Cortex of kidney (tissue), 1 donor: ENCODE measurements at regions not wholly inside any gene's neighbourhood (a gene's known extent, or its start where the extent isn't known, plus 50 kb on each side); places are given as distances from the start of the nearest gene placed in this dataset.

Experiments
- DNase-seq: peaks from one replicate; lab custom pipeline; 2025; lab: John Stamatoyannopoulos, UW

GRCh38 chr12:30874455-30875321 is 51.9 kb upstream of the TSPAN11 start:
- no peak for DNase-seq

GRCh38 chr12:30870491-30871265 is 55.9 kb upstream of the TSPAN11 start:
- no peak for DNase-seq

DNA sequence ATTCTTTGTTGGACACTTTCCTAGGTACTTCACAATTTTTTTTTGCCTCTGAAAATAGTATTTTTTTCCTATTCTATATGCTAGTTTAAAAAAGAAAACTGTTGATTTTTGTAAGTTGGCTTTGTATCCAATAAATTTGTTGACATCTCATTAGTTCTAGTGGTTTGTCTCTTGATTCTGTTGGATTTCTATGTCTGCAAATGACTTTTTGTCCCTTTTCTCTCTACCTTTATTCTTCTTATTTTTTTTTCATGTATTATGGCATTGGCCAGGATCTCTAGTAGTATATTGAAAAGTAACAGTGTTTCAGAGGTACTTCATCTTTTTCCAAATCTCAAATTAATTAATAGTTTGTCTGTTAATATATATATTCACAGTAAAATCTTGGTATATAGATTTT is 59.1 kb upstream of the TSPAN11 start:
- DNase-seq: no peak

DNA sequence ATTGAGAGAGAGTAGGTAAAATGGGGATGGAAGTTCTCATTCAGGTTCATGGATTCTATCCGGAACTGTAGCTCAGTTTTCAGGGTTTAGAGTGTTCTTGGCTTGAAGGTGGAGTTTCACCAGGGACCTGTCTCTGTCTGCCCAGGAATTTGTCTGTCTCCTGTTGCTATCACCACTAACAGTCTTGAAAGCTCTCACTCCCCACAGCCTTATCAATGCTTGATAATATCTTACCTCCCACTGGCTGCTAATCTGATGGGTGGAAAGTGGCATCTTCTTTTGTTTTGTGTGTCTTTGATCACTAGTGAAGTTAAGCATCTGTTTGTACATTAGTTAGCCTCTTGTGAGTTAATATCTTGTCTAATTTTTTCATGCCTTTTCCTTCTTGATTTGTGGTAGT is 60.3 kb upstream of the TSPAN11 start:
- DNase-seq: no peak

- DNase-seq: no peak
Observed at GRCh38 chr12:30863839-30864238, 62.7 kb upstream of the TSPAN11 start.

DNA sequence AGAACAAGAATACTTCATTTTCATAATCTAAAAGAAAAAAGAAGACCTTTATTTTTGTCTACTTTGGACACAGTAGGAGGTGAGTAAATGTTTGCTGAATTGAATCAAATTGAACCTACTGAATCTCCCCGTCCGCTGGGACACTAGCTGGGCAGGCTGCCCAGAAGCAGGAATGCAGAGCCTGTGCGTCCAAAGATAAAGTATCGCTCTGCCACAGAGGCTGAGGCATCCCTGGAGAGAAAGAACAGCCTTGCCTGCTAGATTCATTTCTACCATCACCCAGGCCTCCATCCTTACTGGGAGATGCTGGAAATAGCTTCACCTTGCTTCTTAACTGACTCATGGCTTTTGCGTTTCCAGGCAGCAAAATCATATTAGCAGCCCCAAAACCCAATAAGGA is 64.1 kb upstream of the TSPAN11 start:
- DNase-seq: no peak

- no peak for DNase-seq
Observed at GRCh38 chr12:30859226-30859625, 67.3 kb upstream of the TSPAN11 start.

GRCh38 chr12:30858471-30858870 is 68.1 kb upstream of the TSPAN11 start:
- DNase-seq: no peak

DNA sequence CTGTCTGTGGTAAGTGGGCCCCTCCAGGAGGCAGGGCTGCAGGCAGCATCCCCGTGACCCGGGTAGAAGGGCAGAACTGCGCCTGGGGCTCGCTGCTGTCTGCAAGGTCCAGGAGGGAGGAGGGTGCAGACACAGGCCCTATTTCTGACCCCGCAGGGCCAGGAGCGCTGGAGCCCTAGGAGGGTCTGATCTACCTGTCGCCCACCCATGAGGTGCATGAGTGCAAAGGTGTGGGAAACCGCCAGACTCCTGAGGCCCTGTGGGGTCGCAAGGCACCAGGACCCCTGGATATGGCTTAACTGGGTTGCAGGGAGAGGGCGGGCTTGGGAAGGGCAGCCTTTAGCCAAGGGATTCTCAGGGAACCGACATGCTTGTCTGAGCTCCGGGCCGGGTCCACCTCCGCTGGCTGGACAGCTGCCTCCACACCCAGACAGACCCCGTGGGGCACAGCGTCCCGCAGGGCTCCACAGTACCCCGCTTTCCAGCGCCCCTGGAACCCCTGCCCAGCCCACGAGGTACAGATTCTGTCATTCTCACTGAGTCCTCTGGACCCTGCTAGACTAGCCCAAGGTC is 72.9 kb upstream of the TSPAN11 start:
- no peak for DNase-seq

DNA sequence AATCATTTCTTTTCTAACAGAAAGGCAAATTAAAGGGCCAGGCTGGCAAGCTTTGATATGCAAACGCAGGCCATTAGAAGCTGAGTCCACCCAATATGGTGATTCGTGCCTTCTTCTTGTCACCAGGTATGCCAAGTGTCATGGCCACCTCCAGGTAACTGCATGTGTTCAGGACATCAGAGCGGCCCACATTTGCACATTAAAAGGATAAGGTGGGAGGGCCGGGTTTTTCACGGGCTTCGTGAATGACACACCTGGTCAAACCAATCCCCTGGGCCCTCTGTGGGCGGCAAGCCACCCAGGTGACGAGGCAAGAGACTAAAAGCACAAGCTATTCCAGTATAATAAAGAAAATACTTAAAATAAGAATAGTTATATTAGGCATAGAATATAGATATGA is 75.9 kb upstream of the TSPAN11 start:
- no peak for DNase-seq

DNA sequence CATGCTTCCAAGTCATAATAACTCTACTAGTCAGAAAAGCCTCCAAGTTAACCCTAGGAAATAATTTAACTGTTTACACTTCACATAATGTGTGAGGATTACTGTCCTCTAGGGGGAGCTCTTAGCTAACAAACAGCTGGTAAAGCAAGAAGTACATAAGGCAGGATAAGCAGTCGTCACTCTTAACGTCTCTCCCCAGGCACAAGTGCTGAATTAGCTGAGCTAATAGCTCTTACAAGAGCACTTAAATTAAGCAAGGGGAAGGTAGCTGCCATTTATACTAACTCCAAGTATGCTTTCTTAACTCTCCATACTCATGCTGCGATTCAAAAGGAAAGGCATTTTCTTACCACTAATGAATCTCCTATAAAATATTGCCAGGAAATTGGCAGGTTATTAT is 79.3 kb upstream of the TSPAN11 start:
- DNase-seq: no peak

DNA sequence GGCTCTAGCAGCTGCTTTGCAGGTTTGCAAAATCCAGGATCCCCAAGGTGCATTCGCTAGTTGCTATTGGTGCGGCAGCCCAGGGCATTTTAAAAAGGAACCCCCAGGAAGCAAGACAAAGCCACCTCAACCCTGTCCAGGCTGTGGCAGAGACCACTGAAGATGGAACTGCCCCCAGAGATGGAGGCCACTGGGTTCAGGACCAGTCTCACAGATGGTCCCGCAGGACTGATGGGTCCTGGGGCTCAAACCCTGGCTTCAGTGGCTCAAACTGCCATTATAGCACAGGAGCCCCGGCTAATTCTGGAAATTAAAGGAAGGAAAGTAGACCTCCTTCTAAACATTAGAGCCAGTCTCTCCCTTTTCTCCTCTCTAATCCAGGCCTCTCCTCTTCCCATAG is 79.8 kb upstream of the TSPAN11 start:
- no peak for DNase-seq

GRCh38 chr12:30845676-30846075 is 80.9 kb upstream of the TSPAN11 start:
- no peak for DNase-seq

DNA sequence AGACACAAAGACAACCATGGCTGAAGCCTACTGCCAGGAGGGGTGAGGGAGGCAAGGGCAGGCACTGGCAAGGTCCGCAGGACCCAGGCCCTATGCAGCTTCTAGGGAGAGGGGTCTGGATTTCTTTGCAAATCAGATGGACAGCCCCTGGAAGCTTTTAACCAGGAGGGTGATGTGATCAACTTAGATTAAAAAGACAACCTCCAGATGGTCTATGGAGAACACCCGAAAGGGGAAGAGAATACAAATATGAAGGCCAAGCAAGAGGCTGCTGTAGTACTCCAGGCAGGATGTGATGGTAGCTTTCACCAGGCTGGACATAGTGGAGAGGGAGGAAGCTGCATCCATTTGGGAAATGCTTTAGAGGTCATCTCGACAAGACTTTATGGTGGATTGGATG is 83.3 kb upstream of the TSPAN11 start:
- DNase-seq: no peak

DNA sequence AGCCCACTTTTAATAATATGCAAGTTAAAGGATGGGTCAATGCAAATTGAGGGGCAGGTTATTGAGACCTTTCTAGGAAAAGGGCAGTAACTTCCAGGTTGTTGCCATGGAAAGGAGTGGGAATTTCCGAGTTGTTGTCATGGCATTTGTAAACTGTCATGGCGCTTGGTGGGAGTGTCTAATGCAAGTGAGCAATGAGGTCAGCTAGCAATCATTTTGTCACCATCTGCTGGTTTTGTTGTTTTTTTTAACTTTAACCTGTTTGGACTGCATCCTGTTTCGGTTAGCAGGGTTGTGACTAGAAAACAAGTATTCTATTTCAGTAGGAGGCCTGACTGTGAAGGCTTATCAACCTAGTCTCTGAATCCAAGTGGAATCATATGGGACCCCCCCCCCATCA is 85.8 kb upstream of the TSPAN11 start:
- DNase-seq: no peak

DNA sequence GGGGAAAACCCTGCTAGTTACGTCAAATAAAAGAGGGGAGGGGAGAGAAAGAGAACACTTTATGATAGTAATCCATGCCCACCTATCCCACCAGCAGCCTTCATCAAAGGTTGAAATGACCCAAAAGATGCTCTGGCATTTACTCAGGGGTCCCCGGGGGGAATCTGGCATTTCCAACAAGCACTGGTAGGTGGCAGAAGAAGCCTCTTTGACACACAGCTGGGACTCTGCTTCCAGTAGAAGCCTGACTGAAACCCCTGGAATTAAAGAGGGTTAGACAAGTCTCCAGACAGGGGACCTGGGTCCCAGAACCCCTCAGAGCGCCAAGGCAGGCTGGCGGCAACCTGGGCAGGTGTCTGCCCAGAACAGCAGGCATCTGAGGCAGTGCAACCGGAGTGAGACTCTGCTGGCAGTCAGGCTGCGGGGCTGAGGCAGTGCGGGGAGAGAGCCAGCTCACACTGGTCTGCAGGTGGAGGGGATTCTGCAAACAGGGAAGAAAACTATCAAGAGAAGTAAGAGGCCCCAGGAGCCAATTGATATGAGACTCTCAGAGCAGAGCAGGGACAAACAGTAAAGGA is 85.0 kb upstream of the CAPRIN2 start:
- DNase-seq: no peak

- no peak for DNase-seq
Observed at GRCh38 chr12:30837595-30837994, 82.8 kb upstream of the CAPRIN2 start.

GRCh38 chr12:30836656-30837445 is 82.1 kb upstream of the CAPRIN2 start:
- DNase-seq: no peak

- DNase-seq: no peak
Observed at GRCh38 chr12:30835216-30835615, 80.5 kb upstream of the CAPRIN2 start.

- no peak for DNase-seq
Observed at GRCh38 chr12:30830751-30831150, 76.0 kb upstream of the CAPRIN2 start.

DNA sequence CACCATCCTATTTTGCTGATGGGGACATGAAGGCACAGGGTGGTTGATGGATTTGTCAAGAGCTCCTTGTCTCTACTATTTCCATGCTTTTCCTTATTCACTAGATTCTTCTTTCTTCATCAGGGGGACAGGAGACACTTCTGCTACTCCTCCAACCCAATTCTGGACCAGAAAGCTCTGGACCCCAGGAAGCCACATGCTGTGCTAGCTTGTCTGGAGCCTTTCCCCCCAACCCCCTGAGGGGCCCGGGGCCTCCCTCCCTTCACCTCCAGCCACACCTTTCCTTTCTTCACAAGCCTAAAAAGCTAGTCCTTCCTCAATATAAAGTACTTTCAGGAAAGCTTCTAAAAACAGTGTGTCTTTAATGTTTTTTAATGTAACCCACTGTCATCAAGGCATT is 75.1 kb upstream of the CAPRIN2 start:
- DNase-seq: no peak

DNA sequence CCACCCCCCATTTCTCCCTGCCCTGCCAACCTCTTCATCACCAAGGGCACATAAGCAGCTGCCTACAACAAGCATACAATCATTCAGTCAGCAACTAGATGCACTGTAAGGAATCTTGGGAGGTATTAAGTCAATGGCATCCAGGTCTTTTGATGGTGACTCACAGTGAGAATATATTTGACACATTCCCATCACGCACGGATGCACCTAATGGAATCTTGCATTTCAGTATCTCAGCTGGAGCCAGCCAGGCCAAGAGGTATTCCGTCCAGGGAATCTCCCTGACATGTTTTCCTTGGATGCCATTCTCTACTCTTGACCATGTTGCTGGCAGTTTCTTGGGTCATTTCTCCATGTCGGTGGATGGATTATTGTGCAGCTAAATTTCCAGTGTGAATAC is 73.9 kb upstream of the CAPRIN2 start:
- no peak for DNase-seq
